Endothelial cell of umbilical vein (primary cell): ENCODE measurements at regions not wholly inside any gene's neighbourhood (a gene's known extent, or its start where the extent isn't known, plus 50 kb on each side); places are given as distances from the start of the nearest gene placed in this dataset.

Source experiments
- POLR2A ChIP-seq: IDR thresholded peaks from 2 replicates; pipeline ENCODE4 v1.6.1; 2012; ENCODE audit warnings: low read depth, mild to moderate bottlenecking, control low read depth, low read length
- TF ChIP-seq, protein P1 (sequence below), 2 donors: IDR thresholded peaks; 1 replicate in 1 of 2; 2 replicates in 1 of 2; pipeline ENCODE4 v1.5.1; 2011; ENCODE audit warnings: low read length in 2 of 2, mild to moderate bottlenecking in 2 of 2, moderate library complexity in 2 of 2, control low read depth in 1 of 2, inconsistent platforms in 1 of 2, low read depth in 1 of 2; ENCODE audit not compliant: insufficient read depth in 1 of 2; ENCODE audit errors: extremely low read depth in 1 of 2

- no peak for TF ChIP-seq POLR2A
- TF ChIP-seq, protein P1, sequence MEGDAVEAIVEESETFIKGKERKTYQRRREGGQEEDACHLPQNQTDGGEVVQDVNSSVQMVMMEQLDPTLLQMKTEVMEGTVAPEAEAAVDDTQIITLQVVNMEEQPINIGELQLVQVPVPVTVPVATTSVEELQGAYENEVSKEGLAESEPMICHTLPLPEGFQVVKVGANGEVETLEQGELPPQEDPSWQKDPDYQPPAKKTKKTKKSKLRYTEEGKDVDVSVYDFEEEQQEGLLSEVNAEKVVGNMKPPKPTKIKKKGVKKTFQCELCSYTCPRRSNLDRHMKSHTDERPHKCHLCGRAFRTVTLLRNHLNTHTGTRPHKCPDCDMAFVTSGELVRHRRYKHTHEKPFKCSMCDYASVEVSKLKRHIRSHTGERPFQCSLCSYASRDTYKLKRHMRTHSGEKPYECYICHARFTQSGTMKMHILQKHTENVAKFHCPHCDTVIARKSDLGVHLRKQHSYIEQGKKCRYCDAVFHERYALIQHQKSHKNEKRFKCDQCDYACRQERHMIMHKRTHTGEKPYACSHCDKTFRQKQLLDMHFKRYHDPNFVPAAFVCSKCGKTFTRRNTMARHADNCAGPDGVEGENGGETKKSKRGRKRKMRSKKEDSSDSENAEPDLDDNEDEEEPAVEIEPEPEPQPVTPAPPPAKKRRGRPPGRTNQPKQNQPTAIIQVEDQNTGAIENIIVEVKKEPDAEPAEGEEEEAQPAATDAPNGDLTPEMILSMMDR (IDR thresholded peaks at IDR 0.05; ENCODE audit: extremely low read depth in 1 of 2, insufficient read depth in 1 of 2, low read depth in 1 of 2, low read length in 2 of 2) = no peak
Measured at GRCh38 chr5:152634586-152634985, 229.5 kb upstream of the NMUR2 start.
